GM23338 (cell line): ENCODE measurements at regions not wholly inside any gene's neighbourhood (a gene's known extent, or its start where the extent isn't known, plus 50 kb on each side); places are given as distances from the start of the nearest gene placed in this dataset.

Source experiments
- ATAC-seq: fragments of 200-7000 bp; cut with Tn5 transposase; 3 replicates; pipeline ENCODE4 v1.9.1; 2020
- DNase-seq: peaks from one replicate; pipeline ENCODE4 v3.0.0-alpha.2; 2015; ENCODE audit warnings: low spot score
- H2AFZ ChIP-seq: fragments of 200-600 bp; sonication (generic); 2 replicates; pipeline ENCODE4 v1.8.0; 2016; ENCODE audit warnings: antibody characterized with exemption, mild to moderate bottlenecking, moderate library complexity
- H3F3A ChIP-seq: fragments of 200-600 bp; sonication (generic); replicated peaks from 2 replicates; pipeline ENCODE4 v1.8.0; 2017; ENCODE audit warnings: antibody characterized with exemption, mixed run types, low read depth
- H3K27ac ChIP-seq: fragments of 200-600 bp; sonication (generic); 2 replicates; pipeline ENCODE4 v1.6.1; 2016; ENCODE audit warnings: low read depth
- H3K27me3 ChIP-seq: fragments of 200-600 bp; sonication (generic); 2 replicates; pipeline ENCODE4 v1.8.0; 2016; ENCODE audit warnings: mild to moderate bottlenecking, mixed run types, moderate library complexity; ENCODE audit not compliant: insufficient read depth
- H3K36me3 ChIP-seq: fragments of 200-600 bp; sonication (generic); 2 replicates; pipeline ENCODE4 v1.8.0; 2016; ENCODE audit warnings: mild to moderate bottlenecking; ENCODE audit not compliant: insufficient read depth
- H3K4me1 ChIP-seq: fragments of 200-600 bp; sonication (generic); 2 replicates; pipeline ENCODE4 v1.8.0; 2016; ENCODE audit warnings: mild to moderate bottlenecking, moderate library complexity; ENCODE audit not compliant: insufficient read depth
- H3K4me2 ChIP-seq: fragments of 200-600 bp; sonication (generic); 2 replicates; pipeline ENCODE4 v1.7.1; 2017; ENCODE audit warnings: mixed run types
- H3K4me3 ChIP-seq: fragments of 200-600 bp; sonication (generic); 2 replicates; pipeline ENCODE4 v1.6.1; 2016; ENCODE audit warnings: mixed run types
- H3K79me2 ChIP-seq: fragments of 200-600 bp; sonication (generic); replicated peaks from 2 replicates; pipeline ENCODE4 v1.8.0; 2017; ENCODE audit warnings: mild to moderate bottlenecking; ENCODE audit not compliant: insufficient read depth
- H3K9me2 ChIP-seq: fragments of 200-600 bp; sonication (generic); 2 replicates; pipeline ENCODE4 v1.8.0; 2017; ENCODE audit not compliant: insufficient read depth
- H4K20me1 ChIP-seq: fragments of 200-600 bp; sonication (generic); replicated peaks from 2 replicates; pipeline ENCODE4 v1.8.0; 2017; ENCODE audit warnings: mild to moderate bottlenecking; ENCODE audit not compliant: insufficient read depth
- H3K27ac Mint-ChIP-seq: 2 replicates; pipeline ENCODE4 v1.8.0; 2020; ENCODE audit warnings: inconsistent platforms, mild to moderate bottlenecking, moderate library complexity, mixed read lengths
- H3K27me3 Mint-ChIP-seq: 3 replicates; pipeline ENCODE4 v1.8.0; 2022; ENCODE audit warnings: low read depth, mild to moderate bottlenecking, moderate library complexity, mixed read lengths, inconsistent platforms; ENCODE audit not compliant: insufficient read depth, poor library complexity
- H3K36me3 Mint-ChIP-seq: 3 replicates; pipeline ENCODE4 v1.8.0; 2021; ENCODE audit warnings: low read depth, mild to moderate bottlenecking, inconsistent platforms, moderate library complexity, mixed read lengths
- H3K4me1 Mint-ChIP-seq: 3 replicates; pipeline ENCODE4 v1.8.0; 2020; ENCODE audit warnings: mild to moderate bottlenecking, inconsistent platforms, mixed read lengths
- H3K4me3 Mint-ChIP-seq: 3 replicates; pipeline ENCODE4 v1.8.0; 2021; ENCODE audit warnings: moderate library complexity, mild to moderate bottlenecking, inconsistent platforms, mixed read lengths
- H3K9me3 Mint-ChIP-seq: 3 replicates; pipeline ENCODE4 v1.8.0; 2020; ENCODE audit warnings: moderate library complexity, mild to moderate bottlenecking, inconsistent platforms, mixed read lengths
- CREB1 ChIP-seq: fragments of 250-450 bp; sonication (Bioruptor Pico); IDR thresholded peaks from 2 replicates; pipeline ENCODE4 v1.5.0; 2020; ENCODE audit warnings: low read depth, mild to moderate bottlenecking, moderate library complexity
- ETS1 ChIP-seq: IDR thresholded peaks from 2 replicates; pipeline ENCODE4 v1.6.1; 2016; ENCODE audit warnings: antibody characterized with exemption
- EZH2 ChIP-seq: fragments of 200-600 bp; sonication (generic); IDR thresholded peaks from one replicate; pipeline ENCODE4 v1.8.0; 2017; ENCODE audit warnings: antibody characterized with exemption, mild to moderate bottlenecking, low read depth; ENCODE audit not compliant: unreplicated experiment
- EZH2phosphoT487 ChIP-seq: fragments of 200-600 bp; sonication (generic); IDR thresholded peaks from one replicate; pipeline ENCODE4 v1.8.1; 2018; ENCODE audit warnings: antibody characterized with exemption; ENCODE audit not compliant: unreplicated experiment
- JUNB ChIP-seq: IDR thresholded peaks from one replicate; pipeline ENCODE4 v1.6.1; 2016; ENCODE audit warnings: antibody characterized with exemption; ENCODE audit not compliant: unreplicated experiment
- NANOG ChIP-seq: IDR thresholded peaks from 2 replicates; pipeline ENCODE4 v1.6.1; 2016; ENCODE audit warnings: antibody characterized with exemption, borderline replicate concordance
- STAT1 ChIP-seq: IDR thresholded peaks from one replicate; pipeline ENCODE4 v1.6.1; 2016; ENCODE audit warnings: antibody characterized with exemption; ENCODE audit not compliant: unreplicated experiment
- ZNF114 ChIP-seq: fragments of 250-450 bp; sonication (Bioruptor Pico); IDR thresholded peaks from 2 replicates; pipeline ENCODE4 v1.5.0; 2020; ENCODE audit warnings: mild to moderate bottlenecking, moderate library complexity
- ZNF331 ChIP-seq: fragments of 250-450 bp; sonication (Bioruptor Pico); IDR thresholded peaks from 2 replicates; pipeline ENCODE4 v1.5.0; 2020; ENCODE audit warnings: low read depth, mild to moderate bottlenecking, moderate library complexity
- ZNF462 ChIP-seq: fragments of 250-450 bp; sonication (Bioruptor Pico); IDR thresholded peaks from 2 replicates; pipeline ENCODE4 v1.5.0; 2020; ENCODE audit warnings: mild to moderate bottlenecking, moderate library complexity
- TF ChIP-seq, protein P1 (sequence below), 2 experiments: fragments of 200-600 bp in 1 of 2; sonication (generic) in 1 of 2; conservative IDR thresholded peaks; 2 replicates each; pipeline versions ENCODE4 v1.5.1 to v1.6.1; 2016 to 2017; ENCODE audit warnings: antibody characterized with exemption in 2 of 2, low read depth in 2 of 2, mild to moderate bottlenecking in 2 of 2, moderate library complexity in 1 of 2

GRCh38 chr15:93520206-93520605 is 431.2 kb upstream of the RGMA start:
- Mint-ChIP-seq H3K36me3 (no peaks in the 10 kb centered on the region), H3K9me3 (no peaks in the 10 kb centered on the region), H3K4me1 (peaks cover 3% of the 10 kb centered on the region; the same call in 1 of the 3 replicates), H3K27me3 (peaks cover 3% of the 10 kb centered on the region), H3K27ac (no peak overlapping the region), H3K4me3 (no peak overlapping the region)
- DNase-seq (peak; percentile 45), ATAC-seq (peak; percentile 94)
- H2AFZ ChIP-seq = no peak overlapping the region
- H3K79me2 ChIP-seq = no peaks in the 10 kb centered on the region
- no peaks in the 10 kb centered on the region for H3K9me2 ChIP-seq
- no peak for TF ChIP-seq ZNF114 (CRISPR knock-in tag)
- TF ChIP-seq ETS1 = no peak
- TF ChIP-seq ZNF462 (CRISPR knock-in tag) = no peak
- TF ChIP-seq STAT1 = no peak
- no peak for TF ChIP-seq NANOG
- TF ChIP-seq JUNB = no peak
- TF ChIP-seq EZH2phosphoT487 = no peak
- TF ChIP-seq EZH2 = no peak
- no peak for TF ChIP-seq ZNF331 (CRISPR knock-in tag)
- TF ChIP-seq, protein P1, sequence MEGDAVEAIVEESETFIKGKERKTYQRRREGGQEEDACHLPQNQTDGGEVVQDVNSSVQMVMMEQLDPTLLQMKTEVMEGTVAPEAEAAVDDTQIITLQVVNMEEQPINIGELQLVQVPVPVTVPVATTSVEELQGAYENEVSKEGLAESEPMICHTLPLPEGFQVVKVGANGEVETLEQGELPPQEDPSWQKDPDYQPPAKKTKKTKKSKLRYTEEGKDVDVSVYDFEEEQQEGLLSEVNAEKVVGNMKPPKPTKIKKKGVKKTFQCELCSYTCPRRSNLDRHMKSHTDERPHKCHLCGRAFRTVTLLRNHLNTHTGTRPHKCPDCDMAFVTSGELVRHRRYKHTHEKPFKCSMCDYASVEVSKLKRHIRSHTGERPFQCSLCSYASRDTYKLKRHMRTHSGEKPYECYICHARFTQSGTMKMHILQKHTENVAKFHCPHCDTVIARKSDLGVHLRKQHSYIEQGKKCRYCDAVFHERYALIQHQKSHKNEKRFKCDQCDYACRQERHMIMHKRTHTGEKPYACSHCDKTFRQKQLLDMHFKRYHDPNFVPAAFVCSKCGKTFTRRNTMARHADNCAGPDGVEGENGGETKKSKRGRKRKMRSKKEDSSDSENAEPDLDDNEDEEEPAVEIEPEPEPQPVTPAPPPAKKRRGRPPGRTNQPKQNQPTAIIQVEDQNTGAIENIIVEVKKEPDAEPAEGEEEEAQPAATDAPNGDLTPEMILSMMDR (conservative IDR thresholded peaks at IDR 0.05; ENCODE audit: low read depth in 2 of 2) = no peak
- no peak for TF ChIP-seq CREB1 (CRISPR knock-in tag)
- no peak overlapping the region for H3K4me3 ChIP-seq
- no peak overlapping the region for H3K4me2 ChIP-seq
- no peaks in the 10 kb centered on the region for H3K36me3 ChIP-seq
- no peaks in the 10 kb centered on the region for H3K4me1 ChIP-seq
- no peaks in the 10 kb centered on the region for H4K20me1 ChIP-seq
- no peak overlapping the region for H3K27ac ChIP-seq
- no peaks in the 10 kb centered on the region for H3K27me3 ChIP-seq
- H3F3A ChIP-seq = no peaks in the 10 kb centered on the region
